ENCODE measurements at regions not wholly inside any gene's neighbourhood (a gene's known extent, or its start where the extent isn't known, plus 50 kb on each side); places are given as distances from the start of the nearest gene placed in this dataset.

- ChIA-PET CTCF (no interaction called here), POLR2A (no interaction called here)
- intact Hi-C loops (cut with micrococcal nuclease; ENCODE audit: unreplicated experiment): no loop called here
- Histone ChIP-seq H3K27me3 (ENCODE audit: control insufficient read depth, insufficient read depth, low read length) (no peaks in the 10 kb centered on the region; the same call in none of the 2 replicates), H3K4me3 (ENCODE audit: low read depth in 2 of 2, low read length in 2 of 2) (no peak overlapping the region), H3K9me3 (ENCODE audit: control insufficient read depth, insufficient read depth, low read depth, low read length) (no peaks in the 10 kb centered on the region), H3K27ac (ENCODE audit: low read length) (no peak overlapping the region), H3K36me3 (ENCODE audit: control insufficient read depth, insufficient read depth, low read length) (no peaks in the 10 kb centered on the region), H3K4me1 (ENCODE audit: control insufficient read depth, insufficient read depth, low read length) (no peaks in the 10 kb centered on the region)
- TF ChIP-seq, protein P1, sequence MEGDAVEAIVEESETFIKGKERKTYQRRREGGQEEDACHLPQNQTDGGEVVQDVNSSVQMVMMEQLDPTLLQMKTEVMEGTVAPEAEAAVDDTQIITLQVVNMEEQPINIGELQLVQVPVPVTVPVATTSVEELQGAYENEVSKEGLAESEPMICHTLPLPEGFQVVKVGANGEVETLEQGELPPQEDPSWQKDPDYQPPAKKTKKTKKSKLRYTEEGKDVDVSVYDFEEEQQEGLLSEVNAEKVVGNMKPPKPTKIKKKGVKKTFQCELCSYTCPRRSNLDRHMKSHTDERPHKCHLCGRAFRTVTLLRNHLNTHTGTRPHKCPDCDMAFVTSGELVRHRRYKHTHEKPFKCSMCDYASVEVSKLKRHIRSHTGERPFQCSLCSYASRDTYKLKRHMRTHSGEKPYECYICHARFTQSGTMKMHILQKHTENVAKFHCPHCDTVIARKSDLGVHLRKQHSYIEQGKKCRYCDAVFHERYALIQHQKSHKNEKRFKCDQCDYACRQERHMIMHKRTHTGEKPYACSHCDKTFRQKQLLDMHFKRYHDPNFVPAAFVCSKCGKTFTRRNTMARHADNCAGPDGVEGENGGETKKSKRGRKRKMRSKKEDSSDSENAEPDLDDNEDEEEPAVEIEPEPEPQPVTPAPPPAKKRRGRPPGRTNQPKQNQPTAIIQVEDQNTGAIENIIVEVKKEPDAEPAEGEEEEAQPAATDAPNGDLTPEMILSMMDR (IDR thresholded peaks at IDR 0.05): no peak
- TF ChIP-seq, protein P2, sequence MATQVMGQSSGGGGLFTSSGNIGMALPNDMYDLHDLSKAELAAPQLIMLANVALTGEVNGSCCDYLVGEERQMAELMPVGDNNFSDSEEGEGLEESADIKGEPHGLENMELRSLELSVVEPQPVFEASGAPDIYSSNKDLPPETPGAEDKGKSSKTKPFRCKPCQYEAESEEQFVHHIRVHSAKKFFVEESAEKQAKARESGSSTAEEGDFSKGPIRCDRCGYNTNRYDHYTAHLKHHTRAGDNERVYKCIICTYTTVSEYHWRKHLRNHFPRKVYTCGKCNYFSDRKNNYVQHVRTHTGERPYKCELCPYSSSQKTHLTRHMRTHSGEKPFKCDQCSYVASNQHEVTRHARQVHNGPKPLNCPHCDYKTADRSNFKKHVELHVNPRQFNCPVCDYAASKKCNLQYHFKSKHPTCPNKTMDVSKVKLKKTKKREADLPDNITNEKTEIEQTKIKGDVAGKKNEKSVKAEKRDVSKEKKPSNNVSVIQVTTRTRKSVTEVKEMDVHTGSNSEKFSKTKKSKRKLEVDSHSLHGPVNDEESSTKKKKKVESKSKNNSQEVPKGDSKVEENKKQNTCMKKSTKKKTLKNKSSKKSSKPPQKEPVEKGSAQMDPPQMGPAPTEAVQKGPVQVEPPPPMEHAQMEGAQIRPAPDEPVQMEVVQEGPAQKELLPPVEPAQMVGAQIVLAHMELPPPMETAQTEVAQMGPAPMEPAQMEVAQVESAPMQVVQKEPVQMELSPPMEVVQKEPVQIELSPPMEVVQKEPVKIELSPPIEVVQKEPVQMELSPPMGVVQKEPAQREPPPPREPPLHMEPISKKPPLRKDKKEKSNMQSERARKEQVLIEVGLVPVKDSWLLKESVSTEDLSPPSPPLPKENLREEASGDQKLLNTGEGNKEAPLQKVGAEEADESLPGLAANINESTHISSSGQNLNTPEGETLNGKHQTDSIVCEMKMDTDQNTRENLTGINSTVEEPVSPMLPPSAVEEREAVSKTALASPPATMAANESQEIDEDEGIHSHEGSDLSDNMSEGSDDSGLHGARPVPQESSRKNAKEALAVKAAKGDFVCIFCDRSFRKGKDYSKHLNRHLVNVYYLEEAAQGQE (IDR thresholded peaks at IDR 0.05; ENCODE audit: insufficient read depth in 1 of 2, low read depth in 2 of 2, low read length in 1 of 2): no peak
- TF ChIP-seq TCF7L2 (IDR thresholded peaks at IDR 0.05; ENCODE audit: low read depth, low read length) (no peak), SIN3A (IDR thresholded peaks at IDR 0.05; ENCODE audit: borderline replicate concordance, insufficient read depth, low read depth, low read length) (no peak), POLR2AphosphoS5 (IDR thresholded peaks at IDR 0.05; ENCODE audit: low read depth, low read length) (no peak)
- ATAC-seq: no peak
- in situ Hi-C loops (cut with HindIII; ENCODE audit: low pct_unique_long_range_greater_than_20kb, low sequenced_read_pairs): no loop called here
- BruUV-seq (replicated peaks): no TSS peak
- DNase-seq (ENCODE audit: low read depth, low spot score): no peak
Observed at GRCh38 chr16:86450691-86451090, 59.6 kb upstream of the FOXF1 start.

GRCh38 chr16:86452451-86452850 lies 57.9 kb upstream of the FOXF1 start:
- ChIA-PET POLR2A (no interaction called here), CTCF (no interaction called here)
- Histone ChIP-seq H3K4me1 (ENCODE audit: control insufficient read depth, insufficient read depth, low read length) (no peaks in the 10 kb centered on the region), H3K9me3 (ENCODE audit: control insufficient read depth, insufficient read depth, low read depth, low read length) (no peaks in the 10 kb centered on the region), H3K27ac (ENCODE audit: low read length) (no peak overlapping the region), H3K36me3 (ENCODE audit: control insufficient read depth, insufficient read depth, low read length) (no peaks in the 10 kb centered on the region), H3K27me3 (ENCODE audit: control insufficient read depth, insufficient read depth, low read length) (no peaks in the 10 kb centered on the region; the same call in none of the 2 replicates), H3K4me3 (ENCODE audit: low read depth in 2 of 2, low read length in 2 of 2) (no peak overlapping the region)
- intact Hi-C loops (cut with micrococcal nuclease; ENCODE audit: unreplicated experiment): no loop called here
- no TSS peak for BruUV-seq (replicated peaks)
- in situ Hi-C loops (cut with HindIII; ENCODE audit: low pct_unique_long_range_greater_than_20kb, low sequenced_read_pairs): no loop called here
- no peak for DNase-seq (ENCODE audit: low read depth, low spot score)
- ATAC-seq: no peak
- TF ChIP-seq POLR2AphosphoS5 (IDR thresholded peaks at IDR 0.05; ENCODE audit: low read depth, low read length): no peak
- TF ChIP-seq SIN3A (IDR thresholded peaks at IDR 0.05; ENCODE audit: borderline replicate concordance, insufficient read depth, low read depth, low read length): no peak
- TF ChIP-seq, protein P1 (IDR thresholded peaks at IDR 0.05): no peak
- TF ChIP-seq, protein P2 (IDR thresholded peaks at IDR 0.05; ENCODE audit: insufficient read depth in 1 of 2, low read depth in 2 of 2, low read length in 1 of 2): no peak

All from Panc1 (cell line).